GM18507 (cell line): ENCODE measurements at regions not wholly inside any gene's neighbourhood (a gene's known extent, or its start where the extent isn't known, plus 50 kb on each side); places are given as distances from the start of the nearest gene placed in this dataset.

Experiments used
- DNase-seq: peaks from one replicate; pipeline ENCODE4 v3.0.0; 2011; ENCODE audit warnings: low read depth; ENCODE audit not compliant: insufficient read length; ENCODE audit errors: extremely low spot score
- FAIRE-seq: peaks from 2 replicates; lab custom pipeline; 2011; peaks lifted over from hg19 to GRCh38; lab: Jason Lieb, UNC

GRCh38 chr3:18295171-18295920, 129.8 kb downstream of the SATB1 start:
- FAIRE-seq (peak; percentile 89), DNase-seq (peak; percentile 18)

DNA sequence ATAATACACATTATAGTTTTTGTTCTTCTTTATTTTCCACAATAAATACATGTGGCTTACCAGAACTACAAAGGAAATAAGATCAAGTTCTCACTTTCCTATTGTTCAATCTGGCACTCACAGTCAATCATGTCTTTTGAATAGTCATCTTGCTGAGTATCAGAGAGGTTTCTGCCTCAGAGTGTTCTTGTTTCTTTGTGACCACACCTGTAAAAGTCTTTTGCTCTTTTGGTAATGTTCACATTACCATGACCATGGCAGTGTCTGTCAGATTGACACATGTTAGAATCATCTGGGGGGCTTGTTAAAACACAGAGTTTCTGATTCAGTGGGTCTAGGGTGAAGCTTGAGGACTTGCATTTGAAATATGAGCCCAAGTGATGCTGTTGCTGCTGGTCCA, 135.0 kb downstream of the SATB1 start:
- no peak for DNase-seq
- no peak for FAIRE-seq

DNA sequence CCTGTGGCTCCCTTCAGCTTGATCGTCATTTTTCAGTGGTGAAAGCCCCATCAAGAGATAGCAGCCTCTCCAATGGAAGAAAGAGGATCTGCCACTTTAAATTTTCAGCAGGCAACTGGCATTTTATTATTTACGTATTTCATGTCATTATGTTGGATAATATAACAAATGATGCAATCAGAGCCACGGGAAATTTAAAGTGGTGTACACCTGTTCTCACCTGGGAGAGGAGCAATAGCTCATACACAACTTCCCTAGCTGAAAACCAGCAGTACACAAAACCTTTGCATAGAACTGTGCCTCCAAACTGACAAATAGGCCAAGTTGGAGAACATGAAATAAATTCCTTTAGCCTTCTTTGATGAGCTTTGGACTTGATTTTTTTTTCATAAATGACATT, 136.9 kb downstream of the SATB1 start:
- no peak for DNase-seq
- FAIRE-seq, result no peak

DNA sequence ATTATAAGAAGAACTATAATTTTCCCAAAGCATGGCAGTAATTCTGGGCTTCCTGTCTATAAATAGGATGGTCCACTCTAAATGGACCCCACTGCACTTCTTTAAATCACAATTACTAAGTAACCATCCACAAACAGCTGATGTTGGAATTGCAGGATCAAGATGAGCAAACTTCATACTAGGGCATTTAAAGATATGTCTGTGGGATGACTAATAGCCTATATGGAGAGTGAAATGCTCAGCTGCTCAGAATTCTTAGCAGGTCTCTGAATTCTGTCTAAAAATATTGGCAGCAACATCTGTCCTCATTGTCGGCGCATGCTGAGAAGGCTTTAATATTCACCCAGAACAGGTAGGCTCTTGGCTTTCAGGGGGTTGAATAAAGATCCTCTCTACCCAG, 140.4 kb downstream of the SATB1 start:
- no peak for FAIRE-seq
- DNase-seq, result no peak

DNA sequence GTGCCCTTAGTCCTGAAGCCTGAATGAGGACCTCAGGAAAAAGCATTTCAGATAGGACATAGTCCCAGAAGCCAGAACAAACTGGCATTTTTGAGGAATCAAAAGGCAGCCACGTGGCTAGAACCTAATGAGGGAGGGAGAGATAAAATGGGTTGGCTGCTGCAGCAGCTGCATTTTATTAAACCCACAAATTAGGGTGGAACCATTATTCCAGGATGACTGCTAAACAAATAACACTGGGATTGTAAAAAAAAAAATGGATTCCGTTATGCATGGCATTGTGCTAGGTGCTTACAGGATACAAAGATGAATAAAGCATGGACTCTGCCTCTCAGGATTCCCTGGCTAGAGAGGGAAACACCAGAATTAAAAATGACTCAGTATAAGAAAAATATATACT, 141.5 kb downstream of the SATB1 start:
- FAIRE-seq (no peak), DNase-seq (no peak)

- DNase-seq (no peak), FAIRE-seq (no peak)
Measured at GRCh38 chr3:18282507-18282906, 142.6 kb downstream of the SATB1 start.

DNA sequence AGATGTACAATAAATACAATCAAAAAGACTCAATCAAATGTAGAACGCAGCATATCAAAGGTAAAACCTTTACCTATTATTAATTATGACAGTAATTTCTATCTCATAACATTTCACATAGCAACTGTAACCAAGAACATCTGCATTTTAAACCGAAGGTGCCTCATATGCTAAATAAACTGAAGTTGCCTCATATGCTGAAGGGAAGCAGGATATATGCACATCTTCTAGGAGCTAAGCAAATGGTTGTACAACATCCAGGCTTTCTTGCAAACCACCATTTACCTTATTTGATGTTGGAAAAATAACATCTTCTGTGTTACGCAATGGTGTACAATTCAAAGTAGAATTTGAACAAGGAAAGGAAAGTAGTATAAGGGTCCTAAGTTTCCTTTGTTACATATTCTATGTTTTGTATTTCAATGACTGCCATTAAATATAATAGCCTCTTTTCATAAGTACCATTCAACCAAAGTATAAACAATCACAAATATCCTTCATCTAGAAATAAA, 145.9 kb downstream of the SATB1 start:
- no peak for DNase-seq
- no peak for FAIRE-seq

- no peak for FAIRE-seq
- no peak for DNase-seq
Measured at GRCh38 chr3:18264853-18265252, 160.3 kb downstream of the SATB1 start.

DNA sequence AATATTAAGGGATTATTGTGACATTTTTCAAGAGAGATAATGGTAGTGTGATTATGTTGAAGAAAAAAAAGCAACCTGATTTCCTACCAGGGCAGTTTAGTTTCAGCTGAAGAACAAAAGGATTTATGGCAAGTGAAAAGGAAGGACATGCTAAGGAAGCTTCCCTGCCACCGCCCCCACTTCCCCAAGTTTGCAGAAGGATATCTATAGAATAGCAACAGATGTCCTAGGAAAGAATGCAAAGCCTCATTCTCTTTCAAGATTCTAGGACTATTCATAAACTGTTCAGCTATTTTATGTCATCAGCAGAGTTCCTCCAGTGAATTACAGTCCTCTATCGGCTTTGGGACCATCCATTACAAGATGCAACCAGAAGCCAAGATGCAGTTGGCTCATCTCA, 160.8 kb downstream of the SATB1 start:
- FAIRE-seq, result no peak
- DNase-seq, result no peak

DNA sequence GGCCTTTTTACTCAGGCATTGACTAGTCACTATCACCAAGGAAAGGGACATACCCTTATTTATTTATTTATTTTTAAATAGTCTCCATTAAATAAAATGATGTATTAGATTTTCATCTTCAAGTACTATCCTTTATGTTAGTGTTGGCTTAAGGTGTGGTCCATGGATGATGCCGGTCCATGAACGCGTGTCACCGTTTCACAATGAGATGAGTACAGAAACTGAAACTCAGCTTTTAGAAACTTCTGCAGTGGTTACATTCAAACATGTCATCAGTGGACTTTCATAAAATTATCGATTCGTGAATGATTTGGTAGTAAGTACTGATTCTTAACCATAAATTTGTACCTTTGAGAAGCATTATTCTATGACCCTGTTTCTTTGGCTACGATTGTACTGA, 166.6 kb downstream of the SATB1 start:
- DNase-seq, result peak; percentile 2
- peak; percentile 39 for FAIRE-seq

DNA sequence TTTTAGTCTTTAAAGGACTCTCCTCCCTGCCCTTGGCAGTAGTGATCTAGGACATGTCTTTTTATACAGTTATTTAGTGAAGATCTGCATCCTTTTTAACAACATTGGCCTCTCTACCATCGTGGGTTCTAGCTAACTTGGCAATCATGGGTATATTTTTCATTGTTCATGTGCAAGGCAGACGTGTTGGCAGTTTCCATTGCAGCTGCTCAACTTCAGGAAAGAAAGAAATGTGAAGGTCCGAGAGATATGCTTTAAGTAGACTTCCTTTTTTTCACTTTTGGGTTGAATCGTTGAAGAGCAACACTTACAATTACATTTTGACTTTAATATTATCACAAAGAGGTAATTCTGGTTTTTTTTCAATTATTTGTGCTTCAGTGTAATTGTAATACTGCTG, 172.6 kb downstream of the SATB1 start:
- DNase-seq (no peak), FAIRE-seq (no peak)

GRCh38 chr3:18250991-18251390, 174.1 kb downstream of the SATB1 start:
- no peak for FAIRE-seq
- DNase-seq, result no peak

GRCh38 chr3:18249126-18249525, 176.0 kb downstream of the SATB1 start:
- FAIRE-seq (no peak), DNase-seq (no peak)

DNA sequence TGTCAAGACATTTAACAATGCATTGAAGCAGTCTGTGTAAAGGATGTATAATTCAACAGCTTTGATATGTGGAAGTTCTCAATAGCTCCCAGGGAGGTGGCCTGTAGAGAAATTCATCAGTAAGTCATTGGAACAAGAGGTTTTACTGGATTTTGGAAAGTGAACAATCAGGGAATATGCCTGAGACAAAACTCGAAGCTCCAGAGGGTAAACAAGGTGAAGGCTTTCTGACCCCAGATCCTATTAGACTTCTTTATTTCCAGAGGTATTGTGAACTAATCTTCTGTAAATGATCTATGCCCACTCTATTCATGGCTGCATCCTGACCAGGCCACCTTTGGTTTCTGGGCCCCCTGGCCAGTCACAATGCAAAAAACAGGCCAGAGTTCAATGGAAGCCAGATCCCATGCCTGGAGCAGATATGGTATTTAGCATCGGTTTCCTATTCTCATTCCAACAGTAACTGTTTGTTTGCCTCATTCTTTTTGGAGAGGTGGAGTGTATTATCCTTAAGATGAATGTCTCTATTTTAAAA, 177.3 kb downstream of the SATB1 start:
- DNase-seq (no peak), FAIRE-seq (no peak)

DNA sequence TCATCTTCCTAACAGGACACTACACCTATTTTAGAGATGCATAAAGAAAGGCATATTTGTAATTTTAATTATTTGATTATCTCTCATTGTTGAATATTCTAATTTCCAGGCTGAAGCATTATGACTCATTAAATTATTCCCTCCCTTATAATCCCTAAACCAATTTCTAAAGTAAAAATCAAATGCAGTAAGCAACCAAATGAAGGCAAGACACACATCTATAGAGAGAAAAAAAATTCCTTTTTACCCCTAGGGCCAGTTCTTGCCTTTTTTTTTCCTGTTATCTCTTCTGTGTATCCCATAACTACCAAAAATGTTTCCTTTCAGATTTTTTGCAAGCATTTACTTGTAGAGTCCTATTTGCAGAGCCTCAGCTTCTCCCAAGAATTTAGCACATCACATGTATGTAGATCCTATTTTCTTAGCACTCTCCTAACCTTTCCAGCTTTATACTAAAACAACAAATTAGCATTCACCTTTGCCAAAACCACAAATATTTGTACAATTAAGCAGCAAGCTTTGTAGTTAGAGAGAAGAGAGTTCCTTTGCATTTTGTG, 177.9 kb downstream of the SATB1 start:
- no peak for FAIRE-seq

GRCh38 chr3:18246336-18247060, 178.6 kb downstream of the SATB1 start:
- no peak for FAIRE-seq
- DNase-seq, result no peak

More for the DNA sequence above, 177.9 kb downstream of the SATB1 start:
- DNase-seq, result no peak

GRCh38 chr3:18245721-18246120, 179.4 kb downstream of the SATB1 start:
- peak; percentile 9 for FAIRE-seq
- no peak for DNase-seq

GRCh38 chr3:18241837-18242236, 183.3 kb downstream of the SATB1 start:
- FAIRE-seq, result no peak
- no peak for DNase-seq

GRCh38 chr3:18239674-18240073, 185.5 kb downstream of the SATB1 start:
- DNase-seq (no peak), FAIRE-seq (no peak)

GRCh38 chr3:18238746-18239331, 186.3 kb downstream of the SATB1 start:
- no peak for FAIRE-seq
- DNase-seq, result no peak
